OCI-LY3 (cell line): ENCODE measurements at regions not wholly inside any gene's neighbourhood (a gene's known extent, or its start where the extent isn't known, plus 50 kb on each side); places are given as distances from the start of the nearest gene placed in this dataset.

Experiments used
- H2AFZ ChIP-seq: fragments of 200-600, 300-600 bp; shearing (Covaris generic); 2 replicates; pipeline ENCODE4 v1.6.0; 2014; ENCODE audit warnings: antibody characterized with exemption, low read depth, low read length
- H3K27ac ChIP-seq: fragments of 200-600, 300-600 bp; sonication (generic); 2 replicates; pipeline ENCODE4 v1.5.1; 2014; ENCODE audit warnings: mild to moderate bottlenecking, low read length, moderate library complexity, mixed read lengths
- H3K27me3 ChIP-seq: fragments of 200-600, 300-600 bp; sonication (generic); 2 replicates; pipeline ENCODE4 v1.6.1; 2014; ENCODE audit warnings: low read depth, low read length, mixed read lengths
- H3K36me3 ChIP-seq: fragments of 200-600, 300-600 bp; sonication (generic); replicated peaks from 2 replicates; pipeline ENCODE3; 2014; ENCODE audit warnings: low read depth, low read length, mixed read lengths
- H3K4me1 ChIP-seq: fragments of 300-600, 200-600 bp; sonication (generic); 2 replicates; pipeline ENCODE4 v1.6.1; 2014; ENCODE audit warnings: low read length, mixed read lengths
- H3K4me2 ChIP-seq: fragments of 200-600, 300-600 bp; sonication (generic); 2 replicates; pipeline ENCODE4 v1.6.1; 2014; ENCODE audit warnings: low read length, mixed read lengths
- H3K4me3 ChIP-seq: fragments of 300-600, 200-600 bp; sonication (generic); 2 replicates; pipeline ENCODE4 v1.5.1; 2014; ENCODE audit warnings: antibody characterized with exemption, mild to moderate bottlenecking, low read length, moderate library complexity
- H3K79me2 ChIP-seq: fragments of 300-600, 200-600 bp; shearing (Covaris generic); 2 replicates; pipeline ENCODE4 v1.6.1; 2014; ENCODE audit warnings: mild to moderate bottlenecking, low read length, mixed read lengths
- H3K9ac ChIP-seq: fragments of 300-600, 200-600 bp; shearing (Covaris generic); 2 replicates; pipeline ENCODE4 v1.6.0; 2014; ENCODE audit warnings: mild to moderate bottlenecking, low read length, moderate library complexity
- H3K9me3 ChIP-seq: fragments of 200-600, 300-600 bp; shearing (Covaris generic); 2 replicates; pipeline ENCODE4 v1.6.1; 2014; ENCODE audit warnings: low read length, mixed read lengths; ENCODE audit not compliant: insufficient read depth
- H4K20me1 ChIP-seq: fragments of 200-600, 300-600 bp; sonication (generic); 2 replicates; pipeline ENCODE4 v1.6.1; 2016; ENCODE audit warnings: low read length, mixed read lengths; ENCODE audit not compliant: insufficient read depth
- EZH2phosphoT487 ChIP-seq: fragments of 200-600 bp; shearing (Covaris generic); IDR thresholded peaks from 2 replicates; pipeline ENCODE4 v1.6.1; 2018; ENCODE audit warnings: antibody characterized with exemption, mixed run types, low read depth
- TF ChIP-seq, protein P1 (sequence below): fragments of 200-600, 300-600 bp; sonication (generic); IDR thresholded peaks from 2 replicates; pipeline ENCODE4 v1.5.1; 2014; ENCODE audit warnings: antibody characterized with exemption, low read length, low read depth

DNA sequence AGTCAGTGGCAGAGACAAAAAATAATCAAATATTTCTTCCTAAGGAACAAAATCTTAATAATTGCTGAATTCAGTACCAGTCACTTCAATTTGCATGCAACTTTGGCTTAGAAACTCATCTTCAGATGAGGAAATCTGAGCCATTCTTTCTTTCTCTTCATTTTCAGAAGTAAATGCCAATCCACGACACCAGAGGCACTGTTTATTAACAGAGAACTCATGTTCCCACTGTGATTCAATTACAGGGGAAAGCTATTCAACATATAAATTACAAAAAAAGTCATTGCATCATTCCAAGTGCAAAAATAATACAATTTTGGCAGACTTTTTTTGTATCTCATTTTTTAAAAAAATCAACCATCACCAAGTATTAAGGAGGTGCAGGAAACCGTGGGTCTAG, 816.1 kb upstream of the TMEM132C start:
- Histone ChIP-seq H3K27ac (no peak overlapping the region), H3K4me3 (no peak overlapping the region), H3K4me1 (no peaks in the 10 kb centered on the region), H4K20me1 (no peaks in the 10 kb centered on the region), H3K9me3 (no peaks in the 10 kb centered on the region), H3K4me2 (no peak overlapping the region), H3K36me3 (no peaks in the 10 kb centered on the region), H3K9ac (no peak overlapping the region), H2AFZ (no peak overlapping the region), H3K27me3 (no peaks in the 10 kb centered on the region), H3K79me2 (no peaks in the 10 kb centered on the region)
- no peak for TF ChIP-seq EZH2phosphoT487
- TF ChIP-seq, protein P1, sequence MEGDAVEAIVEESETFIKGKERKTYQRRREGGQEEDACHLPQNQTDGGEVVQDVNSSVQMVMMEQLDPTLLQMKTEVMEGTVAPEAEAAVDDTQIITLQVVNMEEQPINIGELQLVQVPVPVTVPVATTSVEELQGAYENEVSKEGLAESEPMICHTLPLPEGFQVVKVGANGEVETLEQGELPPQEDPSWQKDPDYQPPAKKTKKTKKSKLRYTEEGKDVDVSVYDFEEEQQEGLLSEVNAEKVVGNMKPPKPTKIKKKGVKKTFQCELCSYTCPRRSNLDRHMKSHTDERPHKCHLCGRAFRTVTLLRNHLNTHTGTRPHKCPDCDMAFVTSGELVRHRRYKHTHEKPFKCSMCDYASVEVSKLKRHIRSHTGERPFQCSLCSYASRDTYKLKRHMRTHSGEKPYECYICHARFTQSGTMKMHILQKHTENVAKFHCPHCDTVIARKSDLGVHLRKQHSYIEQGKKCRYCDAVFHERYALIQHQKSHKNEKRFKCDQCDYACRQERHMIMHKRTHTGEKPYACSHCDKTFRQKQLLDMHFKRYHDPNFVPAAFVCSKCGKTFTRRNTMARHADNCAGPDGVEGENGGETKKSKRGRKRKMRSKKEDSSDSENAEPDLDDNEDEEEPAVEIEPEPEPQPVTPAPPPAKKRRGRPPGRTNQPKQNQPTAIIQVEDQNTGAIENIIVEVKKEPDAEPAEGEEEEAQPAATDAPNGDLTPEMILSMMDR, result no peak

DNA sequence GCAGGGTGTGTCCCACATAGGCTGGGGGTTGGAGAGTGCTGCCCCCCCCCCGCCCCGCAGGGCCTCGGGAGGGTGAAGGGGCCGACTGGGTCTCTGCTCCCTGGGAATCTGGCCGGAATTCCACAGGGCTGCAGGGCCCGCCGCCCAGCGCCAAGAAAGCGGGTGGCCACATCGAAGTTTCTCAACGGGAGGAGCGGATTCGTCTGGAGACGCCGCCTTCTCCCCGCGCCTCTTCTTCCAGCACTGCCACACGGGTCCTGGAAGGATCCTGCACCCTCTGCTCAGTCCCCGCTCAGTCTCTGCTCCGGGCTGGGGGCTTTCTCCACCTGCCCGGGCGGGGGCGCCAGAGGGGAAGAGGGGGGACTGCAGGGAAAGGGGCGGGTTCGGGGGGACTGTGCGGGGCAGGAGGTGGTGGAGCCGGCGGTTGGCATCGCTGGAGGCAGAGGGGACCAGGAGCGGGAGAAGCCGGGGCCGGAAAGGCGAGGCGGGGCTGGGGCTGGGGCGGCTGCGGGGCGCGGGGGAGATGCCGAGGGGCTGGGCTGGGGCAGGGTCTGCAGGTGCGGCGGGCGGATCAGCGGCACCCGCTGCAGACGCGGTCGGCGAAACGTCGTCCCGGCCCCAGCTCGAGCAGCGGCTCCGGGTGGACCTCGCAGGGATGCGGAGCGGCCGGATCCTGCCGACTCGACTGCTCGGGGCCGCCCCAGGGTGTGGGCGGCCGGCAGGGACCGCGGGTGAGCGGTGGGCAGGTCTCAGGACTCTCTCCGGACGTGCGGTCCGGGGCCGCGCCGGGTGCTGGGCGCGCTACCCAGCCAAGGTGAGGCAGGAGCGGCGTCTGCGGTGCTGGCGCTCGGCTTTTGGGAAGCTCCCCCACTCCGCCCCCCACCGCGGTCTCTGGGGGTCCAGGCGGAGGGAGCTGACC, 811.4 kb upstream of the TMEM132C start:
- peaks cover 7% of the 10 kb centered on the region for H3K4me1 ChIP-seq
- H3K9ac ChIP-seq, result no peak overlapping the region
- H3K9me3 ChIP-seq, result no peaks in the 10 kb centered on the region
- H3K27me3 ChIP-seq, result no peaks in the 10 kb centered on the region
- H4K20me1 ChIP-seq, result no peaks in the 10 kb centered on the region
- TF ChIP-seq EZH2phosphoT487, result no peak
- TF ChIP-seq, protein P1, result no peak
- H3K36me3 ChIP-seq, result no peaks in the 10 kb centered on the region
- H3K4me2 ChIP-seq, result no peak overlapping the region
- H3K4me3 ChIP-seq, result no peak overlapping the region
- H3K79me2 ChIP-seq, result no peaks in the 10 kb centered on the region
- no peak overlapping the region for H3K27ac ChIP-seq
- no peak overlapping the region for H2AFZ ChIP-seq

GRCh38 chr12:127457726-127458125, 809.2 kb upstream of the TMEM132C start:
- Histone ChIP-seq H4K20me1 (no peaks in the 10 kb centered on the region), H3K27me3 (no peaks in the 10 kb centered on the region), H3K36me3 (no peaks in the 10 kb centered on the region), H3K4me2 (no peak overlapping the region), H3K4me1 (peaks cover 8% of the 10 kb centered on the region), H3K79me2 (no peaks in the 10 kb centered on the region), H3K9ac (no peak overlapping the region), H3K27ac (no peak overlapping the region), H2AFZ (no peak overlapping the region), H3K9me3 (no peaks in the 10 kb centered on the region), H3K4me3 (no peak overlapping the region)
- no peak for TF ChIP-seq EZH2phosphoT487
- TF ChIP-seq, protein P1, result no peak

- Histone ChIP-seq H2AFZ (no peak overlapping the region), H3K4me1 (peaks cover 8% of the 10 kb centered on the region), H3K9ac (no peak overlapping the region), H3K79me2 (no peaks in the 10 kb centered on the region), H3K27me3 (no peaks in the 10 kb centered on the region), H3K36me3 (no peaks in the 10 kb centered on the region), H3K4me3 (no peak overlapping the region), H3K4me2 (no peak overlapping the region), H3K9me3 (no peaks in the 10 kb centered on the region), H4K20me1 (no peaks in the 10 kb centered on the region), H3K27ac (no peak overlapping the region)
- TF ChIP-seq EZH2phosphoT487, result no peak
- TF ChIP-seq, protein P1, result no peak
These were observed 807.8 kb upstream of the TMEM132C start for GRCh38 chr12:127459166-127459565.
